GM20000 (cell line): ENCODE measurements at regions not wholly inside any gene's neighbourhood (a gene's known extent, or its start where the extent isn't known, plus 50 kb on each side); places are given as distances from the start of the nearest gene placed in this dataset.

Experiments used
- DNase-seq: peaks from one replicate; pipeline ENCODE4 v3.0.0; 2012; ENCODE audit warnings: low spot score
- CTCF ChIP-seq: IDR thresholded peaks from 2 replicates; pipeline ENCODE4 v1.5.1; 2012; ENCODE audit warnings: mild to moderate bottlenecking, control low read depth; ENCODE audit errors: extremely low read depth, missing control alignments

DNA sequence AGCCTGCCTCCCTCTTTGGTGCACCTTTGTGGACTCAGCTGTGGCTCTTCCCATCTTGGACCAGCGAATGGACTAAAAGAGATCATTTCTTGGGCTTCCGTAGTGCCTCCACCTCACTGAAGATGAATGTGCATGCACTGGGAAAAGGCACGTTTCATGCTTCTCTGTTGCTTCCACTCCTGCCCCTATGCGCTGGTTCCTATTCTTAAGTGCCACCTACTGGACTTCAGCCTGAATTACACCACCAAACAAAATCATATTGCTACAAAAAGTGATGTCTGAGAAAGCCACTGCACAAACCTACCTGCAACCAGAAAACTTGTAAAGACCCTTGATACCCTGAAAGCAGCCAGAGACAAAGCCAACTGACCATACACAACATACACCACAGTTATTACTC is 695.6 kb downstream of the TSN start:
- TF ChIP-seq CTCF: no peak
- peak; percentile 7 for DNase-seq

- no peak for TF ChIP-seq CTCF
- DNase-seq: no peak
These were observed 696.2 kb downstream of the TSN start for GRCh38 chr2:122451697-122452096.

GRCh38 chr2:122469147-122469546 is 713.7 kb downstream of the TSN start:
- no peak for DNase-seq
- no peak for TF ChIP-seq CTCF

GRCh38 chr2:122471753-122472152 is 716.3 kb downstream of the TSN start:
- TF ChIP-seq CTCF: no peak
- no peak for DNase-seq

- TF ChIP-seq CTCF: no peak
- no peak for DNase-seq
These were observed 722.7 kb downstream of the TSN start for GRCh38 chr2:122478117-122478516.

DNA sequence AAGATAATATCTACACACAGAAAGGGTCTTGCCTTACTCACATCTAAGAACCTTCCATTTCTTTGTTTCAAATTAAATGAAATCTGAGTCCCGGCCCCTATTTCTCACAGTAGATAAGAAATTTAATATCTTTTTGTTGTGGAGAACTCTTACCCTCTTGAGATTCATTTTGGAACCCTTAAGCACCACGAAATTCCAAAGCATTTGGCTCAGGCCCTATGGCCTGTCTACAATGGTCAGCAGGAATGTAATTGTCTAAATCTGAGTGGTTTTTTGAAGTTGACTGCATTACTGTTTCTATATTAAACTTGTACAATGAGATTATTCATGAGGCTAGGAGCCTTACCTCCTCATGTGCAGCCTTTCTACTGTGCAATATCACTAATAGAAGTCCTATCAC is 723.3 kb downstream of the TSN start:
- no peak for TF ChIP-seq CTCF
- no peak for DNase-seq

- no peak for DNase-seq
- TF ChIP-seq CTCF: no peak
These were observed 725.2 kb downstream of the TSN start for GRCh38 chr2:122480501-122481243.
